HG03460 (cell line): ENCODE measurements at regions not wholly inside any gene's neighbourhood (a gene's known extent, or its start where the extent isn't known, plus 50 kb on each side); places are given as distances from the start of the nearest gene placed in this dataset.

Source experiments
- ATAC-seq: cut with Tn5 transposase; IDR thresholded peaks from one replicate; pipeline ENCODE4 v1.9.1; 2021; ENCODE audit not compliant: unreplicated experiment

DNA sequence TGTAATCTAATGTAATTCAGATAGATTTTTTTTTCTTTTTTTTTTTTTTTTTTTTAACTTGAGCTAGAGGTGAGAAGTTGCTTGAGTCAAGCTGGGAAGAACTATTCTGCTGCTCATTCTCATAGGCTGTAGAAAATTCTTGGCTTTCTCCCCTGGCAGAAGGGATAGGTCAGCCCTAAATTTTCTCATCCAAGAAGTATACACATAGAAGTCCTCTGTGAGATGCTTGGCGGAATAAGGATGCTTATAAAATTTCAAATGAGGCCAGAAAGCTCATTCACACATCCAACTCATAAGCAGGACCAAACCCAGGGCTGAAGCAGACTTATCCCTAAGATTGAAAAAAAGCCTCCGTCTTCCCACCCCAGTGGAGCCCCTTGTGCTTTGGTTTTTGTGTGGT, 572.5 kb downstream of the SQOR start:
- no peak for ATAC-seq

DNA sequence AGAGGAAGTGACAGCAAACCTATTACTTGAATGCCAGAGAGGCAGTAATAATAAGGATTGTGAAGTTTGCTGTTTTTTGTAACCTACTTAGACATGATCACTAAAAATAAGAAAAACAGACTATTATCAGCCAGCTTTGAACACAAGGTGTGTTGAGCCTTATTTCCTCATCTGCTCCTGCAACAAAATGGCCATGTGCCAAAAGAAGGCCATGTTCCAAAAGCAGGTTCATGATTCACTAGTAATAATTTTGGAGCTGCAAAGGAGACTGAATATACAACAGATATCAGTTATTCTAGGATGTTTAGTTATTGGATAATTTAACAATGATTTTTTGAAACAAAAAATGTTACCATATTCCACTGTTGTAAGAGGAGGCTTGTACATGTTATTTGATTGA, 578.7 kb downstream of the SQOR start:
- no peak for ATAC-seq

DNA sequence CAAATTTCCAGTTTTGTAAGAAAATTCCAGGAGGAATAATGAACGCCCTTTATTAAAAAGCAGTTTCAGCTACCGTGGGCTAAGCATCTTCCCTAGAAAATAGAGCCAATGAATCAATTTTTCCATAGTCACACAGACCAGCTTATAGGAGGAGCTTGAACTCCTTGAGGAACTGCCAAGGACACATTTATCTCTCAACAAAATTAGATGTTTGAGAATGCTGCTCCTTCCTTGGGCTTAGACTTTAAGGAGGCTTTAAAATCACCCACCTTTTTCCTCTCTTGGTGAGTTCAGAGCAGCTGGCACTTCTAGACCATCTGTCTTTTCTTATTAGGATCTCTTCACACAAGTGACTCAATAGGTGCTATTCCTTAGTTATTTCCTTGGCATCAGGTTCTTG, 588.0 kb downstream of the SQOR start:
- no peak for ATAC-seq

DNA sequence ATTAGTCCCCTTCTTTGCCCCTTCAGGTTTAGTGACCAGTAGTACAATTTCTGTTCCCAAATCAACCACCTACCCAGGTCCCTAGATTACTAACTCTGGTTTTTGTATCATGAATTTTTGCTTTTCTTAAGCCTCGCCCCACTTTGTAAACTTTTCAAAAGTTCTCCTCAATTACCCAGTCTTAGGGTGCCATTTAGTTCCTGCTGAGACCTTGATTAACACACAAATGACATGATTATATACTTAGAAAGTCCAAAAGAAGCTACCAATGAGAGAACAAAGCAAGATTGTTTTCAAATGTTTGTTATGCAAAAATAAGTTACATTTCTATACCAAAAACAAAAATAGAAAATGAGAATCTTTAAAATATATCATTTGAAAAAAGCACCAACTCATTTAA, 594.4 kb downstream of the SQOR start:
- ATAC-seq = no peak

DNA sequence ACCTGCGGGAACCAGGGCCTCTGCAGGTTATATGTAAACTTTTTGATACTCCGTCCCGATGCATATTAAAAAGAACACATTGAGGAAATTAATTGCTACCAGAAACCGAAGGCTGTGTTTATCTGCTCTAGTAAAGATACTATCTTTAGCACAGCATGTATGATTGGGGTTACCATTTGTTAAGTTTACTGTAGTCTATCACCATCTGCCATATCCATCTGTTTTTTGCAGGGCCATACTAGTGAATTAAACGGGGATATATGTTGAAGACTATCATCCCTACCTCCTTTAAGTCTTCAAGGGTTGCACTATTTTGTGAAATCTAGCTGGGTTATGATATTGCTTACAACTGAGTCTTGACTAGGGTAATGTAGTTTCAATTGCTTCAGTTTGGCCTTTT, 597.0 kb downstream of the SQOR start:
- no peak for ATAC-seq

DNA sequence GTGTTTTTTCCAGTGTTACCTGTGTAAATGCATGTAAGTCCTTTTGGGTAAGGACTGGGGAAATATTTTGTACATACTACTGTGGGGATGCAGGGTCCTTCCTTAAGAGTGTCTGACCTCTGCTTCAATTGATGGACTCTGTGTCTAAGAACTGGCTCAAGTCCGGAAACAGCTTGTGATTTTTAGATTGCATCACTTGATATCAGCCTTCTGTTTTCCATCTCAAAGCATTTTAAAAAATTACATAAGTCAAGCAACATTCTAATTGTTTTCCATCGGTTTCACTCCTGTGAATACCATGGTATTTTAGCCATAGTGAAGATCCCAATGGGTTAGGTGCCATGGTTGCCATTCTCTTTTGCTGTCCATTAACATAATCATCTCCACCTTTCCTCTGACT, 597.6 kb downstream of the SQOR start:
- no peak for ATAC-seq

DNA sequence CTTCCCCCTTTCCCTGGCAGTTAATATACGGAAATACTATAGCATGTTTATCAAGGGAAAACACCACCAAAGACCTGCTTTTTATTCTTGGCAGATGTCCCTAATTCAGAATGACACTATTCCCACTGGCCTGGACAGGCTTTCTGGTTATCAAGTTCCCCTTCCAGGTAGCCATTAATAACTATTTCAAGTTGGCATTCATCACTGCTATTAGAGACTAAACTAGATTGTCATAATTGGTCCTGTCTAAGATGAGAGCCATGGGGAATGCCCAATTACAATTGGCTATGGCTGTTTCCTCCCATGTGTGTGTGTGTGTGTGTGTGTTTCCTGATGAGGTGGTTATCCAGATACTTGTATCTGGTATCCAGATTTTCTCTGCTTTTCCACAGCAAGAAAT, 608.1 kb downstream of the SQOR start:
- ATAC-seq = no peak

DNA sequence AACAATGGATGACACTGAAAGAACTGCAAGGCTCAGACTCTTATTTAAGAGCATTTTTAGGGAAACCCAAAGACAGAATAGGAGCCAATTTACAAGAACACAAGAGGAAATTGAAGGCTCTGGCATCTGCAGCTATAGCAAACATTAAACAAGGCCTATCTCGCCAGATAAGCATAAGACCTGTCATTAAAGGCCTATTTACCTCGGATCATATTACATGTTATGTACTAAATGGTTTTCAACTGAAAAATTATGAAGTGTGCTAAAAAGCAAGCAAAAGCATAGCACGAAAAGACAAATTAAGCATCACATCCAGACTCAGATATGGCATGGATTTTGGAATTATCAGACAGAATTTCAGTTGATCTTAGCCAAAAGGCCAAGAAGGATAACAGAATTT, 617.1 kb downstream of the SQOR start:
- ATAC-seq = no peak

DNA sequence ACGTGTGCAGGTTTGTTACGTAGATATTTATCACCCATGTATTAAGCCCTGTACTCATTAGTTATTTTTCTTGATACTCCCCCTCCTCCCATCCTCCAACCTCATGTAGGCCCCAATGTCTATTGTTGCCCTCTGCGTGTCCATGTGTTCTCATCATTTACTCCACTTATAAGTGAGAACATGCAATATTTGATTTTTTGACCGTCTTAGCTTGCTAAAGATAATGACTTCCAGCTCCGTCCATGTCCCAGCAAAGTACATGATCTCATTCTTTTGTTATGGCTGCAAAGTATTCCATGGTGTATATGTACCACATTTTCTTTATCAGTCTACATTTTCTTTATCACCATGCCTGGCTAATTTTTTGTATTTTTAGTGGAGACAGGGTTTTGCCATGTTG, 623.2 kb downstream of the SQOR start:
- ATAC-seq = no peak

DNA sequence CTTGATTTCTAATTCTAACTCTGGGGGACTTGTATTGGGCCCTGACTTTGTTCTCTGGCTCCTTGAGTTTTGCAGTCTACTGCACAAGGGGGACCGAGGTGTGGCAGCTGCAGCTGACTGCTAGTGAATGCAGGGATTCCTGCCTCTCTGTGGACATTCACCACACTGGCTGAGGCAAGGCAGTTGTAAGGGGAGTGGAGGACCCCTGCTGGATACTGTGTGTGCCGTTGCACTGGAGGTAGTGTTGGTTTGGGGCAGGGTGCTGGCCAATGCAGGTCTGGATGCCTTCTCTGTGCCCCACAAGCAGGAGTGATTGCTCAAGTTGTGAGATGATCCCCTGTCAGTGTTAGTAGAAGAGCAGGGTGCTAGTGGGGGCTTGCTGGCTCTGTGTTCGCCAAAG, 626.1 kb downstream of the SQOR start:
- no peak for ATAC-seq

DNA sequence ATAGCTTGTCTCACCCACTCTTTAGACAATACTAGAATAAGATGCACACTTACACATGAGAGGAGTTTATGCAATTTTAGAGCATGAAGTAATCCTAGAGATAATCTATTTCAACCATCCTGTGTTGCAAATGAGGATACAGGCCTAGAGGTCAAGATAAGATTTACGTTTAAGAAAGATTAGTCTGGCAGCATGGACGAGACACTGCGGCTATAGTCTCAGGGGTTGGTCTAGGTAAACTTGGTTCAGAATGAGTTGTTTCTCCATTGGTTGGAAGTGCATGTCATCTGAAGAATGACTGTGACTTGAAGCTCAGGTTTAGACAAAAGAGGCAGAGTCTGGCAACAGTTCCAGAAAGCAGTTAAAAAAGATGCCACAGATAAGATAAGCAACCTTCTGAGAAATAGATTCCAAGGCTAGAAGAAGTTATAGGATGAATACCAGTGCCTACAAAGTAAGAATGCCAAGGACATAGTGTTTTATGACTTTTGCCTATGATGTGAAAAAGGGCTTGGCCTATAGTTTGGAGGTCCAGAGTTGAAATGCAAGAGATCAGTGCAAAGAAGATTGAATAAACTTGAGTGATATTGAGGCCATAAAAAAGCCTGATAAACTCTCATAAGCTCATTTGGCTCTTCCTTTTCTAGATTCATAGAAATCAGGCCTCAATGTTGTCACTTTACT, 631.0 kb downstream of the SQOR start:
- ATAC-seq = no peak

DNA sequence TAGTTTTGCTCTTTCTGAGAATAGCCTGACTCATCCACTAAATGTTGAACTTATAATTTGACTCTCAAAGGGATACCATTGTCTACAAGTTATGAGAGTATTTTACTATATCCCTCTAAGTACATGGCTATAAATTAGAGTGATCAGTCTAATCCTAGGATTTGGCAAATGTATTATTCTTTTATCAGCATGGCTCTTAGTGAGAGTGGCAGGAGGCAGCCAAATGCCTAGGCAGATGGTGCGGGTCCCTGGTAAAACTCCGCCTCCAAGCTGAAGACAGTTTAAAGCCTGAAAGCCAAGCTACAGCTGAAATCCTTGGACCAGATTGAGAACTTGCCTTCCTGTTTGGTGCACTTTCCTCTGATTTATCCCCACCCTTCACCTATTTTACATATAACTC, 631.8 kb downstream of the SQOR start:
- ATAC-seq = no peak

DNA sequence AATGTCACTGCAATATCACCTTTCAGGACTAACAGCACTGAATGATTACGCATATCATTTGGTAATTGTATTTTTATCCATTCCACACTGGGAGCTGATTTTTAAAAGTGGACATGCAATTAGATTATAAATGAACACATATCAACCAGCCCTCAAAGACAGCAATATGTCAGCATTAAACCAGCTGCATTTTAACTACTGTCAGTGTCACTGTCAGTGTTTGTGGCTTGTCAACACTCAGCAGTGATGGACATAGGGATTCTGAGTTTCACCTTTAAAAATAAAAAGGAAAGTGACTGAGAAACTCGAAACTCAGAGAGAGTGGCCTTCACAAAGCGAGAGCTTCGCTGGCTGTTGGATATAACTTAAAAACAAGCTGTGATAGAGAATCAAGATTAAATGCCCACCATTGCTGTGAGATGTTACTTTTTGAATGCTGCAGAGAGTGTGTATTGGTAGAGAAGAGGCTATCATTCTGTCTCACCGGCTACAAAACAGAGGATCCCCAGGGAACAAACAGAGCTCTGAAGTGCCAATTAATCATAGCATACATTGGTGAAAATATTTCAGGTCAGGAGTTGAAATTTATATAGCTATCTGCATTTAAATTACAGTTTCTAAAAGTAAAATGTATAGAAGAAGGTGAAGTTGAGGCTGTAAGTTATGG, 635.8 kb downstream of the SQOR start:
- ATAC-seq = no peak

DNA sequence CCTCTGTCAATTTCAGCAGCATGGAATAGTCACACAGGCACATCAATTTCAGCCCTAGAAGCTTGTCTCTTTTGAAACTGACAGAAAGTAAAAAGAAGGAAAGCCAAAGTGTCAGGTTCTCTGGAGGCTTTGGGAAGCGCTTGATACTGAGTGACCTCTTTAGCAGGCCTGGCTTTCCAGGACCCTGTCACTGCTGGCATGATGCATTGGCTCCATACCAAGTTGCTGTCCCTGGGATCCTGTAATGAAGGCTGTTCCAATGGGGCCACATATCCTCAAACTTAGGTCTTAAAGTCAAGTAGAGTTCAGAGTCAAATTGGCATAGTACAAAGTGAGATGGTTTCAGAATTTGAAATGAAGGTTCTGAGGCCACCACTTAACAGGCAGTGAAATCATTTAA, 640.9 kb downstream of the SQOR start:
- ATAC-seq = no peak

DNA sequence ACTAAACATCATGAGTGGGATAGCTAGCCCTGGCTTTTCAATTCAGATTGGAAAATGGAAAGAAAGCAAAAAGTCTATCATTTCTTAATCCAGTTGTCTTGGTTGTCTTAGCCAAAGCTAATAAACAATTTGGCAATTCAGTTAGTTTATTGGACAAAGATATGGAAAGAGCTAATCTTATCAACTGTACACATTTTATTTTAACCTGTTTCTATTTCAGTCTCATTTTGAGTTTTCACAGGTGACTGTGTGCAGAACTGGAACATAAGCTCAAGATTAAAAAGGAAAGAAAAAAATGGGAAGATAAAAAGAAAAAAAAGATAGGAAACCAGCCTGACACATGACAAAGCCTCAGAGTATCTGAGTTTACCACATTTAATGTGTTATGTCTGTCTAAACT, 642.6 kb downstream of the SQOR start:
- no peak for ATAC-seq

DNA sequence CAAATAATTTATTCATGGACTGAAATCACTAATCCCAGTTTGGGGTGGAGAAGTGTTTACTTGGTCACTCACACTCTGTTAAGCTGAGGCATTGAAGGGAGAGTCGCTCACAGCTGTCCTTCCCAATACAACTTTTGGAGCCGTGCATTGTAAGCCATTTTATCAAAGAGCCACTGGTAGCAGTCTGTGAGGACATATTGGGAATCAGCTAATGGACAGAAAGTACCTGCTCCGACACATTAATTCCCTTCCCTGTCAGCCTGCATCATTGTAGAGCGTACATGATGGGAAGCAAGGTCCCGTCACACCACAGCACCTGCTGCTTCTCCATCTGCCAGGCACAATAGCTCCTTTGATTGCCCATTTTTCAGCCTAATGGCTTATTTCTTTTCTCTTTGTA, 643.2 kb downstream of the SQOR start:
- no peak for ATAC-seq

DNA sequence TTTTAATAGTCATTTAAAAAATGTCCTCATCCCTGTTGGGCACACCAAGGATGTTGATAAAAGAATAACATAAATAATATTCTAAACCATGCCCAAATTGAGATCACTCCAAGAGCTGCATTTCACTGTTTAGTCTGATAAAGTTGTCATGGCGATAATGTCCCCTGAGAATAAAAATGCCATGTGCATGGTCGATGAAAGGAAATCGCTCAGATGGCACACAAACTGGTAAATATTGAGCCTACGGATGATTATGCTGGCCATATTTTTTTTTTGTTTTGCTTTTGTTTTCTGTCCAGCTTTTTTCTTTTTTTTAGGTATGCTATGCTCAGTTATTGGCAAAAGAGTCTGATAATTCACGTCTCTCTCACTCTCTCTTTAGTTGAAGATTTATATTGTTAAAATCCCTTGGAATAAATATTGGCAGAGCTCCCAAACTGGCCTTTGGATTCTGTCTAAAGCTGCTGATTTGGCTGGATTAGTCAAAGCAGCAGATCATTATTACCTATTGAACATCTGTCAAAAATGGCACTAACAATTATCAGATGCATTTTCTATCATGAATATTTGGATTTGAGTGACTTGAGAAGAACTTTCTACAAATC, 643.8 kb downstream of the SQOR start:
- no peak for ATAC-seq

DNA sequence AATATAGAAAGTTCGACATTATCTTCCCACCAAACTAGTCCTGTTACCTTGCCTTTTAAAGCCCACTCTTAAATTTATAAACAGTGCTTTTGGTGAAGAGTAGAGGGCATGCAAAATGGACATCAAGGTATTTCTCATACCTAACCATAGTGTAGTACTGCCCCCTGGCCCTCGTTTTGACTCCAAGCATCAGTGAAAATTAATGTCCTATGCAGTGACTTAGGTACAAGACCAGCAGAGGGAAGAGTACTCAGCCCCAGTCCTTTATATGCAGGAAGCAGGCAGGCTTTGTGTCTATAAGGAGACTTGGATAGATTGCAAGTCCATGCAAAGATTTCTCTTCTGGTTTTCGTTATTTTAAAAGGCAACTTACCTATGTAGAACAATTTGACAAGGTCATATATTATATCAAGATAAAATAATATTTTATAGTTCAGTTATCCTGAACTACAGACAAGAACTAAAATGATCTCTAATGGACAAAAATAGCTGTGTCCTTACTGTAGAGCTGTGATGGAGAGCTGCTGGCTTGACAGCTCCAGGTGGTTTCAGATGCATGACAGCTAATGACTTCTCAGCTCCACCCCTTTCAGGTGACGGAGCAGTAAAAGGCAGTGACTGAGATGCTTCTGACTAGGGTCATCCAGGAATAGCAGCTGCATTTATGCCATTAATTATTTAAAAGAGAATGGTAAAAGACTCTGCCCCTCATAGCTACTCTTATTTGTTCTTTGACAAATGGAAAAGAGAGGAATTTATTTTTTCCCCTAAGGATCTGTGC, 646.1 kb downstream of the SQOR start:
- ATAC-seq = no peak

DNA sequence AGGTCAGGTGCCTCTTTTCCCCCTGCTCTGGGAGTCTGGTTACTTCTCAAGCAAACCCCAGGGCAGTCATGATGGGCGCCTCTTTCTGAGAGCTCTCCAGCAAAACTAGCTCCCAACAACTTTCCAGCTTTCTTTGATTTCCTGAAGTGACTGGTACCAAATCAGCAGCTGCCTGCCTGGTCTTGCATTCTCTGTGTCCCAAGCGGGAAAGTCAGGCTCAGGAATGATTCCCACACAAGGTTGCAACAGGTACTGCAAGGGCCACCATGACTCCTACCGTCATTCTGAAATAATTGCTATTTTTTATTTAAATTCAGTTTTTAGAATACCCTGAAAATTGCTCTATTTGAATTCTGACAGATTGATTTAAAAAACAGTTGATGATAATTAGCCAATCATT, 658.7 kb downstream of the SQOR start:
- ATAC-seq = no peak

DNA sequence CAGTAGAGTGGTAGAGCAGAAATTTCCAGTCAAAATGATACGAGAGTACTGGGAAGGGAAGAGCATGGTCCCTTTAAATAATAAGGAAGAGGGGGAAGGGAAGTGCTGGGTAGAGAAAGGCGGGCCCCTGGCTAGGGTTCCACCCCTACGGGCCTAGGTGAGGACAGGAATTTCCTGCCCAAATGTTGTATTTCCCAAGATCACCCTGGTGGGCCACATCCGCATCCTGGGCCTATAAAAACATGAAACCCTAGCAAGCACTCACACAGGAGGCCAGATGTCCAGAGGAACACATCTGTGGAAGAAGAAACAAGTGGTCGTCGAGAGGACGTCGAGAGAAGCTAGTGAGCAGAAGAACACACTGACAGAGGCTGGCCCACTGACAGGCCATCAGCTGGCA, 661.2 kb downstream of the SQOR start:
- ATAC-seq = no peak

DNA sequence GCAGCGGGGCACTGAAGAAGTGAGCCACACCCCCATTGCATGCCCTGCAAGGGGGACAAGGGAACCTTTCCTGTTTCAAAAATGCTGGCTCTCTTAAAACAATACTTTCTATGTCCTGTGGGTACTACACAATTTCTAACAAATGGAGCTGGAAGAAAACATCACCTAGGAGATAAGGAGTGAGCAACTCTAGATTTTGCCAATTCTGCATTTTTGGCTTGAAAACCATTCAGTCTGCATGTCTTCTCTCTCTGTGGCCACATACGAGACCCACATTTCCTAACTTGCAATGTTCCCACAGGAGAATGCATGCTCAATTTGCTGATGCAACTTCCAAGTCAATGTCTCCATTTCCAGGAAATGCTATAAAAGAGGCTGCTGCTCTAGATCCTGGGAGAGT, 662.0 kb downstream of the SQOR start:
- no peak for ATAC-seq

DNA sequence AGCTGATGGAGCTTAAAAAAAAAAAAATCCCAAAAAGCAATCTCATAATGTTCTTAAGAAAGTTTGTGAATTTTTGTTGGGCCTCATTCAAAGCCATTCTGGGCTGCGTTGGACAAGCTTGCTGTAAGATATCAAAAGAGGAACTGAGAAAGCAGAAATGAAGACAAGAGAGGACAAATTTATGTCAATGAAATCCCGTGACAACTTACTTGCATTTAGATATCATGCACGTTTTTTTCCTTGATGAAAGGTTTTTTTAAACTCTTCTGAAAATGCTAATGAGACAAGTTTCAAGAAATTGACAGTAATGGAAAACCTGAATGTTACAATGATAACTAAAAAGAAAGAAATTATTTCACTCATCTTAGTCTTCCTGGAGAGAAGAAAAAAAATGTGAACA, 662.9 kb downstream of the SQOR start:
- ATAC-seq = peak; percentile 77
